Stimulated activated effector memory CD8-positive, alpha-beta T cell treated with anti-CD3 and anti-CD28 coated beads, Interleukin-12 subunit alpha, Interleukin-12 subunit beta, amount 100 ng/mL, for 72 hours (primary cell): ENCODE measurements at regions not wholly inside any gene's neighbourhood (a gene's known extent, or its start where the extent isn't known, plus 50 kb on each side); places are given as distances from the start of the nearest gene placed in this dataset.

ENCODE experiments used
- ATAC-seq: fragments of 150-1000 bp; cut with Tn5 transposase; 2 replicates; pipeline ENCODE4 v1.10.0; 2021
- DNase-seq, 2 donors: peaks; one replicate each; pipeline ENCODE4 v3.0.0; 2021 to 2022; ENCODE audit warnings: low spot score in 2 of 2
- H3K27ac Mint-ChIP-seq: one replicate; pipeline ENCODE4 v1.8.0; 2022; ENCODE audit warnings: mild to moderate bottlenecking, mixed read lengths
- H3K36me3 Mint-ChIP-seq: one replicate; pipeline ENCODE4 v1.8.0; 2022; ENCODE audit warnings: mild to moderate bottlenecking, mixed read lengths
- H3K4me1 Mint-ChIP-seq: one replicate; pipeline ENCODE4 v1.8.0; 2022; ENCODE audit warnings: mixed read lengths
- H3K4me3 Mint-ChIP-seq: one replicate; pipeline ENCODE4 v1.8.0; 2022; ENCODE audit warnings: mild to moderate bottlenecking, mixed read lengths
- H3K9me3 Mint-ChIP-seq: one replicate; pipeline ENCODE4 v1.8.0; 2022; ENCODE audit warnings: mixed read lengths

DNA sequence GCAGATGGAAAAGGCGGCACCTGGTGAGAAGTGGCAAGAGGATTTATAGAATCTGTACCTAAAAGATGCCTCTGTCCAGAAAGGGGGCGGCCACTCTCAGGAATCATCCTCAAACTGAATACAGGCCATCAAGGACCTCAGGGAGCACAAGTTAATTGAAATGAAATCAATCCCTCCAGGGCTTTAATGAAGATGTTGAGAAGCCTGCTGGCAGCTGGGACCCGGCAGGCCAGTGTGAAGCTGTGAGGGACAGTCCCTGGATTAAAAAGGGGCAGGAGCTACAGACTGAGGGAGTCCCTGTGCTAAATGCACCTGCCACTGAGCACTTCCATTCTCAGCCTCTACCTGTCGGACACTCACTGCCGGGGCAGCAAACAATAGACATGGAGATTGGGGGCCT is 107.7 kb upstream of the GGTLC1 start:
- no peaks in the 10 kb centered on the region for H3K9me3 Mint-ChIP-seq
- H3K4me1 Mint-ChIP-seq: peaks cover 7% of the 10 kb centered on the region
- H3K36me3 Mint-ChIP-seq: no peaks in the 10 kb centered on the region
- DNase-seq: no peak
- no peak for ATAC-seq
- no peak overlapping the region for H3K27ac Mint-ChIP-seq
- H3K4me3 Mint-ChIP-seq: no peak overlapping the region

DNA sequence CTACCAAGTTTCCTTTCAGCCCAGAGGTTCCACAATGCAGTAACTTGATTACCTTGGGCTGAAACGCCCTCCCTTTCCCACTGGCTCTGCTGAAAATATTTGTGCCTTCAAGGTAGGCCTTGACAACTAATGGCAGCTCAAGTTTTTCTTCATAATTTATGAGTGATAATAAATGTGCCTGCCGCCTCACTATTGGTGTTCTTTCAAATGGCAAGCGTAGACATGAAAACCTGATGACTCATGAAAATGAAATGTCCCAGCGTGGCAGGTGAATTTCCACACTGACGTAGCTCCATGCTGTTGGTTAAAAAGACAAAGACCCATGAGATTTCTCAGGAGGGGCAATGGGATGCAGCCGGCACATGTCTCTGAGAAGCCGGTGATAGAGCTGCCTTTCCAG is 107.2 kb upstream of the GGTLC1 start:
- ATAC-seq (no peak), DNase-seq (no peak)
- H3K4me3 Mint-ChIP-seq: no peak overlapping the region
- no peaks in the 10 kb centered on the region for H3K36me3 Mint-ChIP-seq
- H3K27ac Mint-ChIP-seq: no peak overlapping the region
- peaks cover 6% of the 10 kb centered on the region for H3K4me1 Mint-ChIP-seq
- H3K9me3 Mint-ChIP-seq: no peaks in the 10 kb centered on the region

DNA sequence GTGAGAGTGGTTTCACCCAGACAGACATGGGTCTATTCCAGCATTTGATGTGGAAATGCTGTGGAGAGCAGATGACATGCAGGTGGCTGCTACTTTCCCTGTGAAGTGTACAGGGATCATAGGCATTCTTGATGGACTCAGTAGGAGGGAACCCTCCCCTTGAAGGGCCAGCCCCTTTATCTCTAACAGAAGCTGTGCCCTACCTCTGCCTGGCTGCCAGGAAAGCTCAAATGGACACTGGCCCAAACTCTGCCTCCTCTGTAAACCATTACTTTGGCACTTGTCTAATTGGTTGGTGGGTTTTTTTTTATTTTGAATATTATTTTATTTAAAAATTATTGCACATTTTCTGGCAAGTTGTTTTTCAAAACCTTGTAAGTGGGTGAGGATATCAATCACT is 106.7 kb upstream of the GGTLC1 start:
- no peak overlapping the region for H3K27ac Mint-ChIP-seq
- H3K36me3 Mint-ChIP-seq: no peaks in the 10 kb centered on the region
- no peak overlapping the region for H3K4me3 Mint-ChIP-seq
- ATAC-seq: no peak
- H3K4me1 Mint-ChIP-seq: peaks cover 2% of the 10 kb centered on the region
- no peaks in the 10 kb centered on the region for H3K9me3 Mint-ChIP-seq
- no peak for DNase-seq

DNA sequence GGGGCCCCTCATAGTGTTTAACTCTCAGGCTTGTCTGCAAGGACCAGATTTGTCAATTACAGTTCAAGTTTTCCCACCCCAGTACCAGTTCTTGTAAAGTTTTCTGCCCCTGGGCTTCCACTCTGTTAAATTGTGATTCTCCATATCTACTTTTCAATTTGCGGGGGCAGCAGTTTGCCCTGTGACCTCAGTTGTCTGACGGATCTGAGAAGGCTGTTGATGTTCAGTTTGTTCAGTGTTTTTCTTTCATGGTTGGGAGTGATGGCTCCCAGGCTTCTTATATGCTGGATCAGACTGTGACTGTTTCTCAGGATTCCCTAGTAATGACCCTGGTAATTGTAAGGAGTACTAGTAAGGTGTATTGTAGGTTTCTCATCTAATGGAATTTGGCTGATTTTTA is 101.0 kb upstream of the GGTLC1 start:
- Mint-ChIP-seq H3K9me3 (no peaks in the 10 kb centered on the region), H3K27ac (no peak overlapping the region), H3K36me3 (no peaks in the 10 kb centered on the region), H3K4me1 (no peaks in the 10 kb centered on the region), H3K4me3 (no peak overlapping the region)
- DNase-seq (peak in 1 of 2 donors; percentile 10), ATAC-seq (no peak)

DNA sequence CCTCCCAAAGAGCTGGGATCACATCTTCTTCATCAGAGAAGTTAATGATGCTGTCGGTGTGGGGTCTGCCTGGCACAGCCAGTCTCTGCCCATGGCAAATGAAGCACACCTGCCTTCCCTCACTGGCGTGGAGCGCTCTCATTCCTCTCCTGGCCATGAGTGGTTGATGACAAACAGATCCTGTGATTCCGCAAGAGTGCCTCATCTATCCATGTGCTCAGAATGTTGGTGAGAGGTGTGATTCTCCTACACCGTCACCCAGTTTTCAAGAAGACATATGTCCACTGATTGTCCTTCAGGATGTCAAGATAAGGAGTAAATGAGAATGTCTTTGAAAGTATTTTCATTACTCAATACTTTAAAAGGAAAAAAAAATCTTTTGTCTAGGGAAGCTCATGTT is 97.5 kb upstream of the GGTLC1 start:
- H3K27ac Mint-ChIP-seq: no peak overlapping the region
- DNase-seq: peak in 1 of 2 donors; percentile 18
- H3K4me1 Mint-ChIP-seq: no peaks in the 10 kb centered on the region
- H3K9me3 Mint-ChIP-seq: no peaks in the 10 kb centered on the region
- no peaks in the 10 kb centered on the region for H3K36me3 Mint-ChIP-seq
- no peak for ATAC-seq
- no peak overlapping the region for H3K4me3 Mint-ChIP-seq

DNA sequence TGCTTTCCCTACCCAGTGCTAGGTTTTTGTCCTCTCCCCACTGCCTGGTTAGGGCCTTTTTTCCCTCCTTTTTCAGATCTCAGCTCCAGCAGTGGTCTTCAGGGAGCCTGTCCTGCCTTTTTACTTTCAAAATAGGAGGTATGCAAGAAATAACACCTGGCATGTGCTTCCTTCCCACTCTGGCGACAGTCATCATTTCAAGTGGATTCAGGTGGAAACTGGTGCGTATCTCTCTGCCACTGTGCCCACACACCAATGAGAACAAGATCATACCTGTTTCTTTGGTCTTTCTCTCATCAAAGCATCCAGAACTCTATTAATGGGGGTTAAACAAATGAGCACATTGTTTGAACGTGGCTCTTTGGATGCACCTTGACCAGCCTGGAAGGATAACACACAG is 95.7 kb upstream of the GGTLC1 start:
- H3K27ac Mint-ChIP-seq: no peak overlapping the region
- H3K9me3 Mint-ChIP-seq: no peaks in the 10 kb centered on the region
- H3K4me1 Mint-ChIP-seq: no peaks in the 10 kb centered on the region
- no peak for DNase-seq
- H3K4me3 Mint-ChIP-seq: no peak overlapping the region
- H3K36me3 Mint-ChIP-seq: no peaks in the 10 kb centered on the region
- no peak for ATAC-seq

DNA sequence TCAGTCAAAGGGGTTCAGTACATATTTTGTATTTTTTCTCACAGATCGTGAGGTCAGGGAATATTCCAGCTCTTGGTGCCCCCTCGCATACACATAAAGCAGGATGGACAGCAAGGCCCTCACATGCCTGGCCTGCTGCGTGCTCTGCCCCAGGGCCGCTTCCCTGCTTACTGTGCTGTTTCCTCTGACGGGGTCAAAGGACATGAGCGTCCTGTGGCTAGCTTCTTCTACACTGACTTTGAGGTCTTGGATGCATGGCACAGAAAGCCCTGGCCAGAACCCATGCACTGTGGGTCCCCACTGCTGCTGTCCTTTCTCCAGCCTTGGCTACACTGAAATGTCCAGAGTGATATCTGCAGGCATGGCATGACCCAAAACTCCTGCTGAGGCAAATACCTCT is 92.5 kb upstream of the GGTLC1 start:
- Mint-ChIP-seq H3K27ac (no peak overlapping the region), H3K4me3 (no peak overlapping the region), H3K9me3 (no peaks in the 10 kb centered on the region), H3K36me3 (no peaks in the 10 kb centered on the region), H3K4me1 (no peaks in the 10 kb centered on the region)
- DNase-seq: no peak
- ATAC-seq: no peak

DNA sequence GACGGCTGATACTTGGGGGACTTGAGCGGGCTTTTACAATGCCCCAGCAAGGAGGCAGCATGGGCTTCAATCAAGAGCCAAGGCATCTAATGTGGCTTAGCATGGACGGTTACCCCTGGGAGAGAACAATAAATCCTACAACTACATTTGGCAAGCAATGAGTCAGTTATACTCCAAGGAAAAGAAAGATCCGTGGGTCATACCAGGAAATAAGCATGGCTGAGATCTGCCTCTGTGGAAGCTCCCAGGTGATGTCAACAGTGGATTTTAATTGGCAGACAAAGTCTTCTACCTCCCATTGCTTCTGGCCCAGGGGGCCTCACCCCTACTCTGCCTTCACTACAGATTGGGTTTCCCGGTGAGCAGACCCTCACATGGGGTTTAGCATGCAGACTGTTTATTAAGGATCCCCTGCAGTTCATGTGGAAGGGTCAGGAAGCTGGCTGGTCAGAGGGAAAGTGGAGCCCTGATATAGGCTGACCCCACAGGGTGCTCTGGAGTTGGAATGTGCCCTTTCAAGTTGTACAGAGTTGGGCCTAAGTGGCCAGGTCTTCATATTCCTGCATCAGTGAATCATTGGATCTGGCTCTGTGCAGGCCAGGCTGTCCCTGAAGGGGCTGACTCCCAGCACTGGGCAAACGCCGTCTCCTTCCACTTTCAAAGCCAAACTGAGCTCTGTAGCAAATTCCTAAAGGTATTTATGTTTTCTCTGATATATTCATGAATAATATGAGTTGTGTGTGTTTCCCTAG is 91.3 kb upstream of the GGTLC1 start:
- ATAC-seq (no peak), DNase-seq (no peak)
- Mint-ChIP-seq H3K4me3 (no peak overlapping the region), H3K9me3 (no peaks in the 10 kb centered on the region), H3K36me3 (no peaks in the 10 kb centered on the region), H3K27ac (no peak overlapping the region), H3K4me1 (no peaks in the 10 kb centered on the region)

DNA sequence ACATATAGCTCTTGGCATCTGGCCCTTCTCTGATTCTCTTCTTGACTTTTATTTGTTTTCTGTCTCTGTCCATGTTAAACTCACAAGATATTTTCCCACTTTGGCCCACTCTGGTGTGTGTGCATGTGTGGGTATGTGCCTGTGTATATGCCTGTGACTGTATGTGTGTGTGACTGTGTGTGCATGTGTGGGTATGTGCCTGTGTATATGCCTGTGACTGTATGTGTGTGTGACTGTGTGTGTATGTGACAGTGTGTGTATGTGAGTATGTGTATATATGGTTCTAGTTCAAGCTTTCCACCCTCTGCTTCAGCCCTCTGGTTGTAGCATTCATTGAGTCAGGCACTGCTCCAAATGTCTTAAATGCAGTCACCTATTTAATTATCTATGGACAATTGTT is 88.6 kb upstream of the GGTLC1 start:
- H3K9me3 Mint-ChIP-seq: no peaks in the 10 kb centered on the region
- ATAC-seq: peak; percentile 19
- no peak overlapping the region for H3K4me3 Mint-ChIP-seq
- no peaks in the 10 kb centered on the region for H3K36me3 Mint-ChIP-seq
- no peak overlapping the region for H3K27ac Mint-ChIP-seq
- no peaks in the 10 kb centered on the region for H3K4me1 Mint-ChIP-seq
- DNase-seq: no peak

DNA sequence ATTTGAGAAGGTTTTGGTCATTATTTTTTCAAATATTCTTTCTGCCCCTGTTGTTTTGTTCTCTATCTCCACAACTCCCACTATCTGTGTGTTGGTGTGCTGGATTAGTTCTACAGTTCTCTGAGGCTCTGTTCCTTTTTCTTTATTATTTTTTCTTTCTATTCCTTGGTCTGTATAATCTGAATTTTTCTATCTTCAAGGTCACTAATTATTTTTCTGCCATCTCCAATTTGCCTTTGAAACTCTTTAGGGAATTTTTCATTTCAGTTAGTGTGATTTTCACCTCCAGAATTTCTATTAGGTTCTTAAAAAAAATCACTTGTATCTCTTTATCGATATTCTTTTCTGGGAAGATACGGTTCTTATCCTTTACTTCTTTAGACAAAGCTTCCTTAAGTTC is 82.1 kb upstream of the GGTLC1 start:
- Mint-ChIP-seq H3K4me3 (no peak overlapping the region), H3K27ac (no peak overlapping the region), H3K36me3 (no peaks in the 10 kb centered on the region), H3K4me1 (peaks cover 8% of the 10 kb centered on the region), H3K9me3 (peaks cover 12% of the 10 kb centered on the region)
- ATAC-seq (no peak), DNase-seq (no peak)

DNA sequence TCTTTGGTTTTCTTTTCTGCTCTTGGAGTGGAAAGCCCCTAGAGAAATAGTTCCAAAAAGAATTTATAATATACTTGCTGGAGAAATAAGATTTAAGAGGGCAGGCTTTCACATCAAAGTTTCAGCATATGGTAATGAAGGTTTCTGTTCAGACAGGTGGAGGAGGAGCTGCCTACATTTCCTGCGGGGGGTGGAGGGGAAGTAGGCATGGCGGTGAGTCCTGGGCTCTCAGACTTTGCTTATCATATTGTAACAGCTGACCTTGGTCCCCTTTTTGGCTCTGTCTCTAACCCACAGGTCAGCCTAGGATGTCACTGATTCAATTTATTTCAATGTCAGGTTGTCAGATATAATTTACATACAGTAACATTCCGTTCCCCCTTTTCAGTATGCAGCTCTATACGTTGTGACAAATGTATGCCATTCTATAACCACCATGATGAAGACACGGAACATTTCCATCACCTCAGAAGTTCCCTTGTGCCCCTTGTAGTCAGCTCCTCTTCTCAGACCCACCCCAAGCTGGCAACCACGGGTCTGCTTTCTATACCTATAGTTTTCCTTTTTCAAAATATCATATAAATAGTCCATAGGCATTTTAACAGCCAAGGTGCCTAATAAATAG is 77.6 kb upstream of the GGTLC1 start:
- H3K27ac Mint-ChIP-seq: peak overlapping the region; percentile 46
- ATAC-seq (peak; percentile 62), DNase-seq (no peak)
- H3K4me3 Mint-ChIP-seq: peak overlapping the region; percentile 13
- H3K36me3 Mint-ChIP-seq: no peaks in the 10 kb centered on the region
- peaks cover 8% of the 10 kb centered on the region for H3K4me1 Mint-ChIP-seq
- H3K9me3 Mint-ChIP-seq: peaks cover 8% of the 10 kb centered on the region

DNA sequence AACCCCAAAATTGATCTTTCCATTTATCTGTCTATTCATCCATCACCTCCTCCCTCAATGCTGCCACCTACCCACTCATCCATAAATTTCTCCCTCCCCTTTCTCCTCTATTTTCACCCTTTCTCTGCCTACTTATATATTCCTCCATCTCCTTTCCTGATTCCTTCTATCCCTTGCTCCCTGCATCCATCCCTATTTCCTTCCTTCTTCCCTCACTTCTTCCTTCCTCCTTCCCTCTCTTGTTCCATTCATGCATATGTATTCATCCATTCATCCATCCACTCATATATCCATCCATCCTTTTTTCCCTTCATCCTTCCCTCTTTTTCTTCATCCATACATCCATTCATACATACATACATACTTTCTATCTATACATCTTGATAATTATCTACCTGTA is 76.3 kb upstream of the GGTLC1 start:
- Mint-ChIP-seq H3K9me3 (no peaks in the 10 kb centered on the region), H3K27ac (no peak overlapping the region), H3K4me3 (no peak overlapping the region), H3K4me1 (peaks cover 8% of the 10 kb centered on the region), H3K36me3 (no peaks in the 10 kb centered on the region)
- DNase-seq (no peak), ATAC-seq (no peak)

DNA sequence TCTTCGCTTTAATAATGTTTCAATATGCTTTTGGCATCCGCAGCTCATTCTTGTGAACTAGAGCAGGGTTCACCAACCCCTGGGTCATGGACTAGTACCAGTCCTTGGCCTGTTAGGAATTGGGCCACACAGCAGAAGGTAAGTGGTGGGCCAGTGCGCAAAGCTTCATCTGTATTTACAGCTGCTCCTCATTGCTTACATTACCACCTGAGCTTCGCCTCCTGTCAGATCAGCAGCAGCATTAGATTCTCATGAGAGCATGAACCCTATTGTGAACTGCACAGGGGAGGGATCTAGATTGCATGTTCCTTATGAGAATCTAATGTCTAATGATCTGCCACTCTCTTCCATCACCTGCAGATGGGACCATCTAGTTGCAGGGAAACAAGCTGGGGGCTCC is 75.5 kb upstream of the GGTLC1 start:
- DNase-seq (no peak), ATAC-seq (no peak)
- Mint-ChIP-seq H3K4me3 (no peak overlapping the region), H3K9me3 (no peaks in the 10 kb centered on the region), H3K4me1 (peaks cover 8% of the 10 kb centered on the region), H3K27ac (no peak overlapping the region), H3K36me3 (no peaks in the 10 kb centered on the region)

DNA sequence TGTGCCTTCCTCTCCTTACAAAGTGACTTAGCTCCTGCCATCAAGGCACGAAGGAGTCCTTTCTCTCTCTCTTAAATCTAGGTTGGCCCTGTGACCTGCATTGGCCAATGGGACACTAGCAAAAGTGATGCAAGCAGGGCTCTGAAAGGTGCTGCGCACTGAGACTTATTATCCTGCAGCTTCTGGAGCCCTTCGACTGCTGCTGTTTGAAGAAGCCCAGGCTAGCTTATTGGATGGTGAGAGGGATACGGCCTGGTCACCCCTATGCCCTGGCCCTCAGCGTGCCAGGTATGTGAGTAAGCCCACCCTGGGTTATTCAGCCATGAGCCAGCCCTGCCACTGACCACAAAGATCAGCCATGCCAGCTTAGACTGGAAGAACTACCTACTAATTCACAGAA is 74.5 kb upstream of the GGTLC1 start:
- no peaks in the 10 kb centered on the region for H3K36me3 Mint-ChIP-seq
- peaks cover 8% of the 10 kb centered on the region for H3K4me1 Mint-ChIP-seq
- ATAC-seq (no peak), DNase-seq (no peak)
- H3K27ac Mint-ChIP-seq: no peak overlapping the region
- no peak overlapping the region for H3K4me3 Mint-ChIP-seq
- no peaks in the 10 kb centered on the region for H3K9me3 Mint-ChIP-seq

DNA sequence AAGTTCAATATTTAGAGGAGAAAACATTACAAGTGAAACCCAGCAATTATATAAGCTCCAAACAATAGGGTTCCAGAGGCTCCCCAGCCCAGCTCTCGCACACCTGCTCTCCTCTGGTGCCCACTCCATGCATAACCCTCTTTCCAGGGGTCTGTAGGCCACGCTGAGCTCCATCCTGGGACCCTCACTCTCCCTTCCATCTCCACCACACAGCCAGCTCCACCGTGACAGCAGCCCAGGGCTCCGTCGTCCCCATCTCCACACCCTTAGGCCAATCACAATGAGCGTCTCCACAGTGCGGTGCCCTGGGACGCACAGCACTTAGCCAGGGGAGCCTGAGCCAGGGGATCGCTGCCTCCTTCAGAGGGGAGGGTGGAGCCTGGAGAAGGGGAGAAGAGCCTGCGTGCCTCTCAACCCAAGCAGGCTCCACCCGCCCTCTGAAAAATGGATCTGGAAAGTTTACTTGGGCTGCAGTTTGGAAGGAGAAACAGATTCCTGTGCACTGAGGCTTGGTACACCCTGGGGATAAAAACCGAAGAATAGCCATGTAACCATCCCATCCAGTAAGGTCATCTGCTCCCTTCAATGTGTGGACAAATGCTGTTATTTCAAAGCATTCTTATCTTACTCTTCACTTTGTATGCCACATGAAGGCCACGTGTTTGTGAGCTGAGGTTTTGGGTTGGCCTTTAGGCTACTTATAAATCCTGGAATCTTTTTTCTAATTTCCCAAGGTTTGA is 72.4 kb upstream of the GGTLC1 start:
- no peak overlapping the region for H3K4me3 Mint-ChIP-seq
- DNase-seq (no peak), ATAC-seq (no peak)
- peaks cover 1% of the 10 kb centered on the region for H3K4me1 Mint-ChIP-seq
- no peaks in the 10 kb centered on the region for H3K36me3 Mint-ChIP-seq
- H3K27ac Mint-ChIP-seq: no peak overlapping the region
- no peaks in the 10 kb centered on the region for H3K9me3 Mint-ChIP-seq

DNA sequence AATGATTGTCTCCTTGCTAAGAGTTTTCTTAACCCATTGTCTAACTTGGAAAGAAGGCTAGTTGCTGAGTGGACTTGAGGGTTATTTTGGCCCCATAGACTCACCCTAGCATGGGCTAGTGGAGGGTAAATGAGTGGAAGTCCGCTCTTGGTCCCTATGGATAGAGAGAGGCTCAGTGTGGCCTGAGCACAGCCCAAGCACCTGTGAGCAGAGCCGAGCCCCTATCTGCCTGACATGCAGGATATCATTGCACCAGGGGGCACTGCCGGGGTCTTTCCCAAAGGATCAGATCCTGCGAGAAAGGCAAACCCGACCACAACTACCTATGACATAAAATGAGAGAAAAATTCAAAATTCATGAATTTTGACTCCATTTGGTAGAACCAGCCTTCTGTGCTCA is 70.6 kb upstream of the GGTLC1 start:
- no peaks in the 10 kb centered on the region for H3K36me3 Mint-ChIP-seq
- DNase-seq (no peak), ATAC-seq (no peak)
- no peaks in the 10 kb centered on the region for H3K4me1 Mint-ChIP-seq
- H3K27ac Mint-ChIP-seq: no peak overlapping the region
- H3K4me3 Mint-ChIP-seq: no peak overlapping the region
- no peaks in the 10 kb centered on the region for H3K9me3 Mint-ChIP-seq
